Liver (tissue), 8 donors: ENCODE measurements at regions not wholly inside any gene's neighbourhood (a gene's known extent, or its start where the extent isn't known, plus 50 kb on each side); places are given as distances from the start of the nearest gene placed in this dataset.

Source experiments
- DNase-seq: peaks from one replicate; pipeline ENCODE4 v3.0.0-alpha.2; 2017; ENCODE audit warnings: low spot score
- H3K27ac ChIP-seq, 2 donors: one replicate each; pipeline ENCODE4 v1.7.0; 2013; ENCODE audit warnings: inconsistent platforms in 2 of 2, low read length in 2 of 2, control low read depth in 1 of 2, low read depth in 1 of 2, mild to moderate bottlenecking in 1 of 2
- H3K27me3 ChIP-seq, 4 donors: one replicate each; pipeline versions ENCODE4 v1.6.1 to v1.7.0; 2013; ENCODE audit warnings: low read length in 3 of 4, inconsistent platforms in 1 of 4, mild to moderate bottlenecking in 1 of 4, moderate library complexity in 1 of 4; ENCODE audit not compliant: control insufficient read depth in 4 of 4, insufficient read depth in 4 of 4
- H3K36me3 ChIP-seq, 4 donors: one replicate each; pipeline versions ENCODE4 v1.6.1 to v1.7.0; 2013; ENCODE audit warnings: low read length in 3 of 4, mild to moderate bottlenecking in 3 of 4, low read depth in 1 of 4, moderate library complexity in 1 of 4; ENCODE audit not compliant: control insufficient read depth in 4 of 4, insufficient read depth in 3 of 4
- H3K4me1 ChIP-seq, 4 donors: one replicate each; pipeline versions ENCODE4 v1.6.1 to v1.7.0; 2013; ENCODE audit warnings: low read length in 3 of 4, mild to moderate bottlenecking in 3 of 4, moderate library complexity in 1 of 4; ENCODE audit not compliant: control insufficient read depth in 4 of 4, insufficient read depth in 4 of 4
- H3K4me3 ChIP-seq, 3 donors: one replicate each; pipeline versions ENCODE4 v1.6.1 to v1.7.0; 2013; ENCODE audit warnings: low read length in 3 of 3, control low read depth in 1 of 3, low read depth in 1 of 3, mild to moderate bottlenecking in 1 of 3
- H3K9ac ChIP-seq, 2 donors: one replicate each; pipeline ENCODE4 v1.7.0; 2013; ENCODE audit warnings: low read length in 2 of 2, mild to moderate bottlenecking in 2 of 2, moderate library complexity in 2 of 2, control low read depth in 1 of 2, low read depth in 1 of 2
- H3K9me3 ChIP-seq, 4 donors: one replicate each; pipeline versions ENCODE4 v1.6.1 to v1.7.0; 2013; ENCODE audit warnings: low read length in 3 of 4; ENCODE audit not compliant: control insufficient read depth in 4 of 4
- EGR1 ChIP-seq, 2 donors: IDR thresholded peaks; 2 replicates each; pipeline ENCODE4 v1.6.1; 2016 to 2018; ENCODE audit warnings: antibody characterized with exemption in 2 of 2, low read depth in 2 of 2
- FOXA1 ChIP-seq: IDR thresholded peaks from 2 replicates; pipeline ENCODE4 v1.6.1; 2016; ENCODE audit warnings: antibody characterized with exemption
- FOXA2 ChIP-seq: IDR thresholded peaks from 2 replicates; pipeline ENCODE4 v1.6.1; 2016; ENCODE audit warnings: antibody characterized with exemption
- GABPA ChIP-seq, 2 donors: IDR thresholded peaks in 1 of 2; conservative IDR thresholded peaks in 1 of 2; 2 replicates each; pipeline ENCODE4 v1.6.1; 2016; ENCODE audit warnings: antibody characterized with exemption in 2 of 2, mild to moderate bottlenecking in 1 of 2, moderate library complexity in 1 of 2
- HNF4A ChIP-seq, 2 donors: conservative IDR thresholded peaks; 2 replicates each; pipeline ENCODE4 v1.6.1; 2016; ENCODE audit warnings: antibody characterized with exemption in 2 of 2, mild to moderate bottlenecking in 2 of 2
- HNF4G ChIP-seq: IDR thresholded peaks from 2 replicates; pipeline ENCODE4 v1.6.1; 2016; ENCODE audit warnings: antibody characterized with exemption
- JUND ChIP-seq, 2 donors: IDR thresholded peaks; 2 replicates each; pipeline ENCODE4 v1.6.1; 2016; ENCODE audit warnings: antibody characterized with exemption in 2 of 2
- NR2F2 ChIP-seq: IDR thresholded peaks from 2 replicates; pipeline ENCODE4 v1.6.1; 2016; ENCODE audit warnings: antibody characterized with exemption
- RAD21 ChIP-seq, 2 donors: IDR thresholded peaks; 2 replicates each; pipeline ENCODE4 v1.6.1; 2016; ENCODE audit warnings: antibody characterized with exemption in 2 of 2, mild to moderate bottlenecking in 2 of 2
- RXRA ChIP-seq, 2 donors: IDR thresholded peaks; 2 replicates each; pipeline ENCODE4 v1.6.1; 2017 to 2018; ENCODE audit warnings: antibody characterized with exemption in 2 of 2, mild to moderate bottlenecking in 1 of 2
- SP1 ChIP-seq: IDR thresholded peaks from 2 replicates; pipeline ENCODE4 v1.6.1; 2018; ENCODE audit warnings: antibody characterized with exemption, mild to moderate bottlenecking
- TAF1 ChIP-seq: conservative IDR thresholded peaks from 2 replicates; pipeline ENCODE4 v1.6.1; 2016; ENCODE audit warnings: antibody characterized with exemption, mild to moderate bottlenecking
- YY1 ChIP-seq: IDR thresholded peaks from 2 replicates; pipeline ENCODE4 v1.6.1; 2016; ENCODE audit warnings: antibody characterized with exemption, mild to moderate bottlenecking
- WGBS: extraction: QIAGEN DNeasy Blood & Tissue Kit; methylation state at CpG from one replicate; pipeline ENCODE4 v1.1.7; 2013; 5-methylcytosine and 5-hydroxymethylcytosine counted together
- TF ChIP-seq, protein P1 (sequence below): IDR thresholded peaks from 2 replicates; pipeline ENCODE4 v1.6.1; 2016; ENCODE audit warnings: antibody characterized with exemption
- TF ChIP-seq, protein P2 (sequence below): IDR thresholded peaks from 2 replicates; pipeline ENCODE4 v1.6.1; 2016; ENCODE audit warnings: antibody characterized with exemption, mild to moderate bottlenecking
- TF ChIP-seq, protein P3 (sequence below): IDR thresholded peaks from 2 replicates; pipeline ENCODE4 v1.6.1; 2016; ENCODE audit warnings: antibody characterized with exemption
- TF ChIP-seq, protein P4 (sequence below): IDR thresholded peaks from 2 replicates; pipeline ENCODE4 v1.6.1; 2016; ENCODE audit warnings: antibody characterized with exemption
- TF ChIP-seq, protein P5 (sequence below): fragments of 150-350 bp; IDR thresholded peaks from 2 replicates; pipeline ENCODE4 v1.5.1; 2017; ENCODE audit warnings: improper control_type of control experiment, low read depth, low read length; ENCODE audit not compliant: missing input control
- donor health status: healthy.
- donor health status: healthy.
- donor health status: healthy.
- donor health status: healthy.
- donor health status: healthy.

DNA sequence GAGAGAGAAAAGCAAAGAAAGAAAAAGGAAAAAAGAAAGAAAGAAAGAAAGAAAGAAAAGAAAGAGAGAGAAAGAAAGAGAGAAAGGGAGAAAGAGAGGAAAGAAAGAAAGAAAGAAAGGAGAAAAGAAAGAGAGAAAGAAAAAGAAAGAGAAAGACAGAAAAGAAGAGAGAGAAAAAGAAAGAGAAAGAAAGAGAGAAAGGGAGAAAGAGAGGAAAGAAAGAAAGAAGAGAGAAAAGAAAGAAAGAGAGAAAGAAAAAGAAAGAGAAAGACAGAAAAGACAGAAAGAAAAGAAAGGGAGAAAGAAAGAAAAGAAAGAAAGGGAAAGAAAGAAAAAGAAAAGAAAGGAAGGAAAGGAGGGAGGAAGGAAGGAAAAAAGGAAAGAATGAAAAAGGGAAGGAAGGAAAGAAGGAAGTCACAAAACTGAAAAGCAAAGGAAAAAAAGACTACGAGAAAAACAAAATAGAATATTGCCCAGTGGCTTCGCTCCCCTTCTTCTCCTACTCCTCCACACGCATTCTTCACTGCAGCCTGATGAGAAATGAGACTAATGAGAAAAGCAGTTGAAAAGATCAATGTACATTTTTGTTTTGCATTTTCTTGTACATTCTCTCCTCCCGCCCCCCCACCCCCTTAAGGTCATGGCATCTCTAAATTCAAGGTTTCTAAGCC, 170.0 kb downstream of the SOD2 start:
- H3K9me3 ChIP-seq, result no peaks in the 10 kb centered on the region
- H3K9ac ChIP-seq, result no peak overlapping the region
- TF ChIP-seq, protein P1, sequence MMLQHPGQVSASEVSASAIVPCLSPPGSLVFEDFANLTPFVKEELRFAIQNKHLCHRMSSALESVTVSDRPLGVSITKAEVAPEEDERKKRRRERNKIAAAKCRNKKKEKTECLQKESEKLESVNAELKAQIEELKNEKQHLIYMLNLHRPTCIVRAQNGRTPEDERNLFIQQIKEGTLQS, result no peak
- TF ChIP-seq RXRA (IDR thresholded peaks at IDR 0.05) (no peak), YY1 (no peak), TAF1 (no peak), HNF4A (conservative IDR thresholded peaks at IDR 0.05) (no peak), GABPA (IDR thresholded peaks at IDR 0.05 in 1 of 2, conservative IDR thresholded peaks at IDR 0.05 in 1 of 2) (no peak), FOXA2 (no peak), FOXA1 (no peak), RAD21 (IDR thresholded peaks at IDR 0.05) (no peak), EGR1 (IDR thresholded peaks at IDR 0.05; ENCODE audit: low read depth in 2 of 2) (no peak), JUND (IDR thresholded peaks at IDR 0.05) (no peak), SP1 (no peak), HNF4G (no peak), NR2F2 (no peak)
- TF ChIP-seq, protein P2, sequence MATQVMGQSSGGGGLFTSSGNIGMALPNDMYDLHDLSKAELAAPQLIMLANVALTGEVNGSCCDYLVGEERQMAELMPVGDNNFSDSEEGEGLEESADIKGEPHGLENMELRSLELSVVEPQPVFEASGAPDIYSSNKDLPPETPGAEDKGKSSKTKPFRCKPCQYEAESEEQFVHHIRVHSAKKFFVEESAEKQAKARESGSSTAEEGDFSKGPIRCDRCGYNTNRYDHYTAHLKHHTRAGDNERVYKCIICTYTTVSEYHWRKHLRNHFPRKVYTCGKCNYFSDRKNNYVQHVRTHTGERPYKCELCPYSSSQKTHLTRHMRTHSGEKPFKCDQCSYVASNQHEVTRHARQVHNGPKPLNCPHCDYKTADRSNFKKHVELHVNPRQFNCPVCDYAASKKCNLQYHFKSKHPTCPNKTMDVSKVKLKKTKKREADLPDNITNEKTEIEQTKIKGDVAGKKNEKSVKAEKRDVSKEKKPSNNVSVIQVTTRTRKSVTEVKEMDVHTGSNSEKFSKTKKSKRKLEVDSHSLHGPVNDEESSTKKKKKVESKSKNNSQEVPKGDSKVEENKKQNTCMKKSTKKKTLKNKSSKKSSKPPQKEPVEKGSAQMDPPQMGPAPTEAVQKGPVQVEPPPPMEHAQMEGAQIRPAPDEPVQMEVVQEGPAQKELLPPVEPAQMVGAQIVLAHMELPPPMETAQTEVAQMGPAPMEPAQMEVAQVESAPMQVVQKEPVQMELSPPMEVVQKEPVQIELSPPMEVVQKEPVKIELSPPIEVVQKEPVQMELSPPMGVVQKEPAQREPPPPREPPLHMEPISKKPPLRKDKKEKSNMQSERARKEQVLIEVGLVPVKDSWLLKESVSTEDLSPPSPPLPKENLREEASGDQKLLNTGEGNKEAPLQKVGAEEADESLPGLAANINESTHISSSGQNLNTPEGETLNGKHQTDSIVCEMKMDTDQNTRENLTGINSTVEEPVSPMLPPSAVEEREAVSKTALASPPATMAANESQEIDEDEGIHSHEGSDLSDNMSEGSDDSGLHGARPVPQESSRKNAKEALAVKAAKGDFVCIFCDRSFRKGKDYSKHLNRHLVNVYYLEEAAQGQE, result no peak
- TF ChIP-seq, protein P3, sequence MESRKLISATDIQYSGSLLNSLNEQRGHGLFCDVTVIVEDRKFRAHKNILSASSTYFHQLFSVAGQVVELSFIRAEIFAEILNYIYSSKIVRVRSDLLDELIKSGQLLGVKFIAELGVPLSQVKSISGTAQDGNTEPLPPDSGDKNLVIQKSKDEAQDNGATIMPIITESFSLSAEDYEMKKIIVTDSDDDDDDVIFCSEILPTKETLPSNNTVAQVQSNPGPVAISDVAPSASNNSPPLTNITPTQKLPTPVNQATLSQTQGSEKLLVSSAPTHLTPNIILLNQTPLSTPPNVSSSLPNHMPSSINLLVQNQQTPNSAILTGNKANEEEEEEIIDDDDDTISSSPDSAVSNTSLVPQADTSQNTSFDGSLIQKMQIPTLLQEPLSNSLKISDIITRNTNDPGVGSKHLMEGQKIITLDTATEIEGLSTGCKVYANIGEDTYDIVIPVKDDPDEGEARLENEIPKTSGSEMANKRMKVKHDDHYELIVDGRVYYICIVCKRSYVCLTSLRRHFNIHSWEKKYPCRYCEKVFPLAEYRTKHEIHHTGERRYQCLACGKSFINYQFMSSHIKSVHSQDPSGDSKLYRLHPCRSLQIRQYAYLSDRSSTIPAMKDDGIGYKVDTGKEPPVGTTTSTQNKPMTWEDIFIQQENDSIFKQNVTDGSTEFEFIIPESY, result no peak
- TF ChIP-seq, protein P4, sequence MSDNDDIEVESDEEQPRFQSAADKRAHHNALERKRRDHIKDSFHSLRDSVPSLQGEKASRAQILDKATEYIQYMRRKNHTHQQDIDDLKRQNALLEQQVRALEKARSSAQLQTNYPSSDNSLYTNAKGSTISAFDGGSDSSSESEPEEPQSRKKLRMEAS, result no peak
- TF ChIP-seq, protein P5, sequence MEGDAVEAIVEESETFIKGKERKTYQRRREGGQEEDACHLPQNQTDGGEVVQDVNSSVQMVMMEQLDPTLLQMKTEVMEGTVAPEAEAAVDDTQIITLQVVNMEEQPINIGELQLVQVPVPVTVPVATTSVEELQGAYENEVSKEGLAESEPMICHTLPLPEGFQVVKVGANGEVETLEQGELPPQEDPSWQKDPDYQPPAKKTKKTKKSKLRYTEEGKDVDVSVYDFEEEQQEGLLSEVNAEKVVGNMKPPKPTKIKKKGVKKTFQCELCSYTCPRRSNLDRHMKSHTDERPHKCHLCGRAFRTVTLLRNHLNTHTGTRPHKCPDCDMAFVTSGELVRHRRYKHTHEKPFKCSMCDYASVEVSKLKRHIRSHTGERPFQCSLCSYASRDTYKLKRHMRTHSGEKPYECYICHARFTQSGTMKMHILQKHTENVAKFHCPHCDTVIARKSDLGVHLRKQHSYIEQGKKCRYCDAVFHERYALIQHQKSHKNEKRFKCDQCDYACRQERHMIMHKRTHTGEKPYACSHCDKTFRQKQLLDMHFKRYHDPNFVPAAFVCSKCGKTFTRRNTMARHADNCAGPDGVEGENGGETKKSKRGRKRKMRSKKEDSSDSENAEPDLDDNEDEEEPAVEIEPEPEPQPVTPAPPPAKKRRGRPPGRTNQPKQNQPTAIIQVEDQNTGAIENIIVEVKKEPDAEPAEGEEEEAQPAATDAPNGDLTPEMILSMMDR, result no peak
- no peaks in the 10 kb centered on the region for H3K4me1 ChIP-seq
- no peak for DNase-seq
- H3K4me3 ChIP-seq, result no peak overlapping the region
- 86% methylated on average over 4 of the region's 4 CpGs for WGBS
- no peak overlapping the region for H3K27ac ChIP-seq
- peaks cover 0 to 3% (median 0%) of the 10 kb centered on the region in 4 donors for H3K27me3 ChIP-seq
- no peaks in the 10 kb centered on the region for H3K36me3 ChIP-seq
